Fibroblast of mammary gland (primary cell): ENCODE measurements at regions not wholly inside any gene's neighbourhood (a gene's known extent, or its start where the extent isn't known, plus 50 kb on each side); places are given as distances from the start of the nearest gene placed in this dataset.

ENCODE experiments used
- DNase-seq: peaks from one replicate; pipeline ENCODE4 v3.0.0-alpha.2; 2010; ENCODE audit warnings: low read depth
- H3K4me3 ChIP-seq: 2 replicates; pipeline ENCODE4 v1.5.1; 2011; ENCODE audit warnings: low read depth, mild to moderate bottlenecking, low read length, moderate library complexity; ENCODE audit not compliant: control insufficient read depth
- CTCF ChIP-seq: conservative IDR thresholded peaks from 2 replicates; pipeline ENCODE4 v1.5.1; 2011; ENCODE audit warnings: low read depth, low read length, inconsistent platforms; ENCODE audit not compliant: control insufficient read depth, insufficient read depth

- no peak overlapping the region for H3K4me3 ChIP-seq
- DNase-seq: no peak
- TF ChIP-seq CTCF: no peak
These were observed 2082.7 kb upstream of the RAG2 start for GRCh38 chr11:38680746-38681145.

GRCh38 chr11:38680166-38680565, 2082.1 kb upstream of the RAG2 start:
- no peak for DNase-seq
- no peak overlapping the region for H3K4me3 ChIP-seq
- no peak for TF ChIP-seq CTCF

- H3K4me3 ChIP-seq: no peak overlapping the region
- TF ChIP-seq CTCF: no peak
- no peak for DNase-seq
These were observed 2074.4 kb upstream of the RAG2 start for GRCh38 chr11:38672445-38672844.

- TF ChIP-seq CTCF: no peak
- no peak overlapping the region for H3K4me3 ChIP-seq
- no peak for DNase-seq
These were observed 2069.3 kb upstream of the RAG2 start for GRCh38 chr11:38667359-38667758.

GRCh38 chr11:38648604-38649003, 2050.6 kb upstream of the RAG2 start:
- TF ChIP-seq CTCF: no peak
- H3K4me3 ChIP-seq: no peak overlapping the region
- DNase-seq: no peak

- no peak for TF ChIP-seq CTCF
- no peak for DNase-seq
- H3K4me3 ChIP-seq: no peak overlapping the region
These were observed 2048.3 kb upstream of the RAG2 start for GRCh38 chr11:38646382-38646781.

GRCh38 chr11:38640854-38641253, 2042.8 kb upstream of the RAG2 start:
- TF ChIP-seq CTCF: no peak
- H3K4me3 ChIP-seq: no peak overlapping the region
- no peak for DNase-seq
